ENCODE measurements at regions not wholly inside any gene's neighbourhood (a gene's known extent, or its start where the extent isn't known, plus 50 kb on each side); places are given as distances from the start of the nearest gene placed in this dataset.

GRCh38 chr16:5838071-5838470, 740.5 kb upstream of the EEF2KMT start:
- Mint-ChIP-seq H3K27me3 (ENCODE audit: low read depth) (peaks cover 10% of the 10 kb centered on the region), H3K27ac (no peak overlapping the region), H3K36me3 (no peaks in the 10 kb centered on the region), H3K4me3 (no peak overlapping the region), H3K9me3 (peaks cover 5% of the 10 kb centered on the region), H3K4me1 (no peaks in the 10 kb centered on the region)
- TF ChIP-seq, protein P1, sequence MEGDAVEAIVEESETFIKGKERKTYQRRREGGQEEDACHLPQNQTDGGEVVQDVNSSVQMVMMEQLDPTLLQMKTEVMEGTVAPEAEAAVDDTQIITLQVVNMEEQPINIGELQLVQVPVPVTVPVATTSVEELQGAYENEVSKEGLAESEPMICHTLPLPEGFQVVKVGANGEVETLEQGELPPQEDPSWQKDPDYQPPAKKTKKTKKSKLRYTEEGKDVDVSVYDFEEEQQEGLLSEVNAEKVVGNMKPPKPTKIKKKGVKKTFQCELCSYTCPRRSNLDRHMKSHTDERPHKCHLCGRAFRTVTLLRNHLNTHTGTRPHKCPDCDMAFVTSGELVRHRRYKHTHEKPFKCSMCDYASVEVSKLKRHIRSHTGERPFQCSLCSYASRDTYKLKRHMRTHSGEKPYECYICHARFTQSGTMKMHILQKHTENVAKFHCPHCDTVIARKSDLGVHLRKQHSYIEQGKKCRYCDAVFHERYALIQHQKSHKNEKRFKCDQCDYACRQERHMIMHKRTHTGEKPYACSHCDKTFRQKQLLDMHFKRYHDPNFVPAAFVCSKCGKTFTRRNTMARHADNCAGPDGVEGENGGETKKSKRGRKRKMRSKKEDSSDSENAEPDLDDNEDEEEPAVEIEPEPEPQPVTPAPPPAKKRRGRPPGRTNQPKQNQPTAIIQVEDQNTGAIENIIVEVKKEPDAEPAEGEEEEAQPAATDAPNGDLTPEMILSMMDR (IDR thresholded peaks at IDR 0.05; ENCODE audit: unreplicated experiment), result no peak
- DNase-seq (ENCODE audit: low spot score in 2 of 2, unreplicated experiment in 2 of 2), result no peak

DNA sequence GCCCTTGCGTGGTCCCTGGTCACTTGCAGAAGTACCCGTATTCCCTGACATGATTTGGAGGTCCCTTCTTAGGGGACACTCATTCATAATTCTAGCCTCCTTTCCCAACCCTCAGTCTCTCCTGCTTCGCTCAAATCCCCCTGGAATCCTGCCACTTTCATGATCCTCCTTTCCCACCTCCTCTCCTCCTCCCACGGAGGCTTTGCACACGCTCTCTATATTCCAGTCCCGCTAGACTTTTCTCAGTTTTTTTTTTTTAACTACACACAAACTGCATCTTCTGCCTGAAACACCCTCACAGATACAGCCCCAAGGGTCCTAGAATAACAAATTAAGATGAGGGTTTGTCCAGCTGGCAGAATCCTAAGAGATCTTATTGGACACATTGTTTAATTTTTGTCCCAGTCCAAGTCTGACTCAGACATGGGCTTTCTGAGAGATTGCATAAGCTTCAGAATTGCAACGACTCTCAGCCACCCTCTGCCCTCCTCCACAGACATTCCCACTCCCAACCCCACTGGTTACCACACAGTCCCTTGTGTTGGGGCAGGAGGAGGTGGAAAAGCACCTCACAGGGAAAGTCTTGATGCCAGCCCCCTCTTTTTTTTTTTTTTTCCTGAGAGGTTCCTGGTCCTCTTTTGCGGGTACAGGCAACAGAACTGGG, 739.5 kb upstream of the EEF2KMT start:
- TF ChIP-seq, protein P1 (IDR thresholded peaks at IDR 0.05; ENCODE audit: unreplicated experiment), result no peak
- no peak overlapping the region for H3K27ac Mint-ChIP-seq
- H3K4me3 Mint-ChIP-seq, result no peak overlapping the region
- no peaks in the 10 kb centered on the region for H3K36me3 Mint-ChIP-seq
- peaks cover 10% of the 10 kb centered on the region for H3K27me3 Mint-ChIP-seq (ENCODE audit: low read depth)
- DNase-seq (ENCODE audit: low spot score in 2 of 2, unreplicated experiment in 2 of 2), result no peak
- H3K4me1 Mint-ChIP-seq, result no peaks in the 10 kb centered on the region
- H3K9me3 Mint-ChIP-seq, result peaks cover 5% of the 10 kb centered on the region

DNA sequence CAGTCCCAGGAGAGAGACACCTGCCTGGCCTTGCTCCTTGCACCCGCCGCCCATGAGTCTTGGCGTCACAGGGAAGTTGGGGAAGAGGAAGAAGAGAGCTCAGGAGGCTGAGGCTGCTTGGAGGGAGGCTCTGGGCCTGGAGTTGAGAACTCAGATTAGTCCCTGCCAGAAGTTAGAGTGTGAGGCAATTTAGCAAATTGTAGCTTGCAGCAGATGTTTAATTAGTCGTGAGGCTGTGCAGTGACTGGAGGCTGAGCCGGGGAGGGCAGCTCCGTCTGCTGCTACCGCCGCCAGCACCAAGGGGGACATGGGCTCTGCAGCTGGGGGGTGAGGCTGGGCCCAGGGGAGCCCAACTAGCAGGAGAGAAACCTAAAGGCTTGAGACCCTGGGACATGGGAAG, 738.3 kb upstream of the EEF2KMT start:
- no peak for DNase-seq (ENCODE audit: low spot score in 2 of 2, unreplicated experiment in 2 of 2)
- H3K27ac Mint-ChIP-seq, result no peak overlapping the region
- H3K27me3 Mint-ChIP-seq (ENCODE audit: low read depth), result peaks cover 10% of the 10 kb centered on the region
- H3K4me3 Mint-ChIP-seq, result no peak overlapping the region
- TF ChIP-seq, protein P1 (IDR thresholded peaks at IDR 0.05; ENCODE audit: unreplicated experiment), result no peak
- H3K4me1 Mint-ChIP-seq, result no peaks in the 10 kb centered on the region
- H3K36me3 Mint-ChIP-seq, result no peaks in the 10 kb centered on the region
- peaks cover 5% of the 10 kb centered on the region for H3K9me3 Mint-ChIP-seq

- H3K4me1 Mint-ChIP-seq, result no peaks in the 10 kb centered on the region
- H3K27me3 Mint-ChIP-seq (ENCODE audit: low read depth), result peaks cover 1% of the 10 kb centered on the region
- H3K4me3 Mint-ChIP-seq, result no peak overlapping the region
- no peak for DNase-seq (ENCODE audit: low spot score in 2 of 2, unreplicated experiment in 2 of 2)
- no peaks in the 10 kb centered on the region for H3K9me3 Mint-ChIP-seq
- H3K27ac Mint-ChIP-seq, result no peak overlapping the region
- no peaks in the 10 kb centered on the region for H3K36me3 Mint-ChIP-seq
- TF ChIP-seq, protein P1 (IDR thresholded peaks at IDR 0.05; ENCODE audit: unreplicated experiment), result no peak
These were observed 728.7 kb upstream of the EEF2KMT start for GRCh38 chr16:5826332-5826731.

GRCh38 chr16:5820472-5820871, 722.9 kb upstream of the EEF2KMT start:
- H3K4me3 Mint-ChIP-seq, result no peak overlapping the region
- H3K27me3 Mint-ChIP-seq (ENCODE audit: low read depth), result peaks cover 4% of the 10 kb centered on the region
- H3K27ac Mint-ChIP-seq, result no peak overlapping the region
- TF ChIP-seq, protein P1 (IDR thresholded peaks at IDR 0.05; ENCODE audit: unreplicated experiment), result no peak
- no peak for DNase-seq (ENCODE audit: low spot score in 2 of 2, unreplicated experiment in 2 of 2)
- H3K36me3 Mint-ChIP-seq, result no peaks in the 10 kb centered on the region
- no peaks in the 10 kb centered on the region for H3K4me1 Mint-ChIP-seq
- H3K9me3 Mint-ChIP-seq, result no peaks in the 10 kb centered on the region
